GM12878 (cell line): ENCODE measurements at regions not wholly inside any gene's neighbourhood (a gene's known extent, or its start where the extent isn't known, plus 50 kb on each side); places are given as distances from the start of the nearest gene placed in this dataset.

Experiments used
- ATAC-seq: fragments of 200-7000 bp; cut with Tn5 transposase; 3 replicates; pipeline ENCODE4 v1.9.1; 2020; ENCODE audit warnings: mild to moderate bottlenecking, moderate library complexity
- BruUV-seq: library from RNA; stranded (reverse); fragments of 400-500 nt; replicated peaks from 2 replicates; lab custom pipeline; 2021; lab: Mats Ljungman, UMichigan
- CTCF ChIA-PET: fragments of 300-600 bp; sonication (Branson Sonifier 250); formaldehyde crosslinking; extraction: SDS; loops from one replicate; lab custom pipeline; 2021; ENCODE audit warnings: inconsistent platforms; lab: Yijun Ruan, JAX
- POLR2A ChIA-PET: fragments of 350-600 bp; formaldehyde crosslinking; extraction: SDS; loops from one replicate; lab custom pipeline; 2021; ENCODE audit warnings: inconsistent platforms; lab: Charles Lee
- RAD21 ChIA-PET: fragments of 300-600 bp; sonication (Branson Sonifier 250); formaldehyde crosslinking; loops from one replicate; lab custom pipeline; 2023; ENCODE audit warnings: antibody characterized with exemption; ENCODE audit not compliant: unreplicated experiment; lab: Charles Lee
- SMC1A ChIA-PET: fragments of 300-600 bp; sonication (Branson Sonifier 250); formaldehyde crosslinking; loops from one replicate; lab custom pipeline; 2023; ENCODE audit not compliant: unreplicated experiment, uncharacterized antibody; lab: Charles Lee
- DNase-seq: peaks from one replicate; pipeline ENCODE4 v3.0.0-alpha.2; 2011; ENCODE audit warnings: low read depth, low spot score
- FAIRE-seq: peaks from 3 replicates; lab custom pipeline; 2011; peaks lifted over from hg19 to GRCh38; lab: Jason Lieb, UNC
- H2AFZ ChIP-seq: 2 replicates; pipeline ENCODE4 v1.6.0; 2011; ENCODE audit warnings: low read depth, low read length, control low read depth; ENCODE audit not compliant: control insufficient read depth
- H3K27ac ChIP-seq: 2 replicates; pipeline ENCODE4 v1.5.1; 2011; ENCODE audit warnings: control low read depth; ENCODE audit not compliant: control insufficient read depth, insufficient read depth
- H3K27me3 ChIP-seq, 2 experiments: replicated peaks in 1 of 2; 2 replicates each; pipeline versions ENCODE4 v1.6.0 to v1.6.1; 2011; ENCODE audit warnings: low read length in 1 of 2; ENCODE audit not compliant: control insufficient read depth in 2 of 2, insufficient read depth in 2 of 2
- H3K36me3 ChIP-seq, 2 experiments: 2 replicates each; pipeline ENCODE4 v1.5.1; 2011; ENCODE audit warnings: low read length in 1 of 2; ENCODE audit not compliant: control insufficient read depth in 2 of 2, insufficient read depth in 2 of 2
- H3K4me1 ChIP-seq: 2 replicates; pipeline ENCODE4 v1.6.1; 2011; ENCODE audit warnings: mild to moderate bottlenecking, low read length, moderate library complexity, mixed read lengths; ENCODE audit not compliant: control insufficient read depth, insufficient read depth
- H3K4me2 ChIP-seq: 2 replicates; pipeline ENCODE4 v1.6.0; 2011; ENCODE audit warnings: control low read depth; ENCODE audit not compliant: control insufficient read depth, insufficient read depth
- H3K4me3 ChIP-seq: fragments of 200-600 bp; sonication (generic); 2 replicates; pipeline ENCODE4 v1.5.1; 2016
- H3K79me2 ChIP-seq: 2 replicates; pipeline ENCODE4 v1.6.0; 2011; ENCODE audit warnings: low read length; ENCODE audit not compliant: control insufficient read depth, insufficient read depth
- H3K9ac ChIP-seq: 2 replicates; pipeline ENCODE4 v1.8.0; 2011; ENCODE audit warnings: low read length, control low read depth, mixed read lengths; ENCODE audit not compliant: control insufficient read depth, insufficient read depth
- H3K9me3 ChIP-seq: replicated peaks from 3 replicates; pipeline ENCODE4 v1.5.1; 2011; ENCODE audit warnings: mild to moderate bottlenecking, low read length; ENCODE audit not compliant: control insufficient read depth, insufficient read depth
- H4K20me1 ChIP-seq: 2 replicates; pipeline ENCODE4 v1.6.0; 2011; ENCODE audit not compliant: control insufficient read depth, insufficient read depth
- FOXM1 ChIP-seq: IDR thresholded peaks from 2 replicates; pipeline ENCODE4 v1.6.1; 2012; ENCODE audit warnings: low read depth, mild to moderate bottlenecking, inconsistent platforms, low read length, moderate library complexity
- MXI1 ChIP-seq: fragments of 150-350 bp; IDR thresholded peaks from 2 replicates; pipeline ENCODE4 v1.6.1; 2011; ENCODE audit warnings: low read depth, mild to moderate bottlenecking, inconsistent platforms, low read length, improper control_type of control experiment
- NFYB ChIP-seq: IDR thresholded peaks from 2 replicates; pipeline ENCODE4 v1.6.1; 2011; ENCODE audit warnings: low read depth, mild to moderate bottlenecking, low read length, improper control_type of control experiment, moderate library complexity; ENCODE audit not compliant: insufficient read depth
- NR2F1 ChIP-seq: fragments of 450-650 bp; conservative IDR thresholded peaks from 2 replicates; pipeline ENCODE4 v1.6.1; 2017; ENCODE audit warnings: mild to moderate bottlenecking
- POLR2AphosphoS5 ChIP-seq: IDR thresholded peaks from 2 replicates; pipeline ENCODE4 v1.6.1; 2011; ENCODE audit warnings: mild to moderate bottlenecking, low read length, inconsistent platforms
- REST ChIP-seq: IDR thresholded peaks from 2 replicates; pipeline ENCODE4 v1.6.1; 2012; ENCODE audit warnings: mild to moderate bottlenecking, low read depth, low read length
- SREBF2 ChIP-seq: IDR thresholded peaks from 2 replicates; pipeline ENCODE4 v1.6.1; 2012; ENCODE audit warnings: mild to moderate bottlenecking, low read length
- SRF ChIP-seq, 2 experiments: IDR thresholded peaks; 2 replicates each; pipeline ENCODE4 v1.6.1; 2011; ENCODE audit warnings: low read depth in 2 of 2, low read length in 2 of 2, mild to moderate bottlenecking in 1 of 2, moderate library complexity in 1 of 2
- ZBED1 ChIP-seq: IDR thresholded peaks from 2 replicates; pipeline ENCODE4 v1.6.1; 2016; ENCODE audit warnings: borderline replicate concordance
- ZNF24 ChIP-seq: fragments of 450-650 bp; IDR thresholded peaks from 2 replicates; pipeline ENCODE4 v1.6.1; 2017; ENCODE audit warnings: antibody characterized with exemption, mild to moderate bottlenecking
- whole genome bisulfite sequencing: methylation state at CpG from one replicate; pipeline ENCODE4 v1.1.6; 2016; ENCODE audit warnings: low lambda C conversion rate; ENCODE audit not compliant: insufficient replicate concordance, insufficient coverage; ENCODE audit errors: missing lambda C conversion rate; 5-methylcytosine and 5-hydroxymethylcytosine counted together
- in situ Hi-C: fragments of 300-500 bp; cut with MboI; formaldehyde crosslinking; loops from 9 replicates; pipeline ENCODE4 v1.14.3; 2018; ENCODE audit warnings: mixed read lengths
- intact Hi-C: fragments of 100-400 bp; cut with micrococcal nuclease; formaldehyde crosslinking; loops from one replicate; pipeline ENCODE4 v1.14.2; 2022; ENCODE audit not compliant: unreplicated experiment
- TF ChIP-seq, protein P1 (sequence below): fragments of 450-650 bp; IDR thresholded peaks from 2 replicates; pipeline ENCODE4 v1.6.1; 2014; ENCODE audit warnings: mild to moderate bottlenecking

DNA sequence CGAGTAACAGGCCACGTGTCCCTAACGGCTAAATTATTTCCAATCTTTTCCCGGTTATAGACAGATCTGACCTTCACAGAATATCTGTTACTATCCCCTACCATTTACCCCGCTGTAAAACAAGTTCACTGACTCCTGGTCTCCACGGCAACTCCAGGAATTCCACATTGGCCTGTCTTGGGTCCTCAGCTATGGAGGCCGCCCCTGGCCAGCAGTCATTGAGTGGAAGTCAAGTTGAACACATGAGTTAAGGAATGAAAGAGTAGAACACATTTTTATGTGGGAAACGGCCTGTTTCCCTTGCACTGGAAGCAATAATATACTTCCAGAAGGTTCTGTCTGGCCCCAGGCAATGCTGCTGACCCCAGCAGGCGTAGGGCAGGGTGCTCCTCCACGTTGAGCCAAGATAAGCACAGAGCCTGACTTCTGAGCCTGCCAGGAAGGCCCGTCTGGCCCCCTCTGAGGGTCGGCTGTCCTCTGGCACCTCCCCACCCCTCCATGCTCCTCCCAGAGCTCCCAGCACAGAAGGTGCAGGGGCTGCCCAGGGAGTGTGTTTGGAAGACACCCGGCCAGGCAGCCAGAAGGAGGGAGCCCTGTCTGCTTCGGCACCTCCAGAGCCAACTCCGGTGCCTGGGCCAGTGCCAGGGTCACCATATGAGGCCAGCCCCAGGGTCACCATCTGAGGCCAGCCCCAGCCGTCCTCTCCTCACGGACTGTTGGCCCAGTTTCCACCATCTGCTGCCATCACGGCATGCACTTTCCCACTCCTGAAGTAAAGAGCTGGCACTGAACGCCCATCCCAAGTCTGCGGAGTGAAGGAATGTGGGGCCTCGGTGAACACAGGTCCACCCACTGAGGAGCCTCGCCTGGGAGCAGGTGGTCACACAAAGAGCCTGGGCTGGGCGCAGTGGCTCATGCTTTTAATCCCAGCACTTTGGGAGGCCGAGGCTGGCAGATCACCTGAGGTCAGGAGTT, 813.2 kb downstream of the BRD1 start:
- CTCF ChIA-PET: no interaction called here

More for the DNA sequence above, 813.2 kb downstream of the BRD1 start:
- H3K9ac ChIP-seq: no peak overlapping the region
- RAD21 ChIA-PET: no interaction called here
- 28% methylated on average over 23 of the region's 24 CpGs for WGBS
- BruUV-seq: no TSS peak
- intact Hi-C loops: no loop called here
- H3K27me3 ChIP-seq: no peaks in the 10 kb centered on the region
- no peaks in the 10 kb centered on the region for H3K36me3 ChIP-seq
- no peak for TF ChIP-seq NFYB
- TF ChIP-seq SREBF2: no peak
- TF ChIP-seq SRF (IDR thresholded peaks at IDR 0.05; ENCODE audit: low read depth in 2 of 2, low read length in 2 of 2): no peak
- TF ChIP-seq, protein P1, sequence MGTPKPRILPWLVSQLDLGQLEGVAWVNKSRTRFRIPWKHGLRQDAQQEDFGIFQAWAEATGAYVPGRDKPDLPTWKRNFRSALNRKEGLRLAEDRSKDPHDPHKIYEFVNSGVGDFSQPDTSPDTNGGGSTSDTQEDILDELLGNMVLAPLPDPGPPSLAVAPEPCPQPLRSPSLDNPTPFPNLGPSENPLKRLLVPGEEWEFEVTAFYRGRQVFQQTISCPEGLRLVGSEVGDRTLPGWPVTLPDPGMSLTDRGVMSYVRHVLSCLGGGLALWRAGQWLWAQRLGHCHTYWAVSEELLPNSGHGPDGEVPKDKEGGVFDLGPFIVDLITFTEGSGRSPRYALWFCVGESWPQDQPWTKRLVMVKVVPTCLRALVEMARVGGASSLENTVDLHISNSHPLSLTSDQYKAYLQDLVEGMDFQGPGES: no peak
- TF ChIP-seq ZNF24: no peak
- no peak for TF ChIP-seq REST
- no peak for TF ChIP-seq MXI1
- TF ChIP-seq FOXM1: no peak
- no peak for TF ChIP-seq POLR2AphosphoS5
- TF ChIP-seq NR2F1: no peak
- no peak for TF ChIP-seq ZBED1
- H3K27ac ChIP-seq: no peak overlapping the region
- ATAC-seq (no peak), DNase-seq (no peak), FAIRE-seq (no peak)
- no peaks in the 10 kb centered on the region for H3K4me1 ChIP-seq
- H3K4me3 ChIP-seq: no peak overlapping the region
- SMC1A ChIA-PET: no interaction called here
- no peaks in the 10 kb centered on the region for H3K79me2 ChIP-seq
- no peaks in the 10 kb centered on the region for H4K20me1 ChIP-seq
- POLR2A ChIA-PET: no interaction called here
- H3K9me3 ChIP-seq: no peaks in the 10 kb centered on the region; the same call in 2 of the 3 replicates
- no peak overlapping the region for H2AFZ ChIP-seq
- in situ Hi-C loops: no loop called here
- no peak overlapping the region for H3K4me2 ChIP-seq
